A549 (cell line): ENCODE measurements at regions not wholly inside any gene's neighbourhood (a gene's known extent, or its start where the extent isn't known, plus 50 kb on each side); places are given as distances from the start of the nearest gene placed in this dataset.

Source experiments
- ATAC-seq, 2 experiments: fragments of 200-7000 bp in 1 of 2; fragments of >200 bp in 1 of 2; cut with Nextera tagmentation in 1 of 2; cut with Tn5 transposase in 1 of 2; 3 replicates each; pipeline versions ENCODE4 v1.8.0 to v1.9.1; 2018 to 2020; ENCODE audit warnings: mild to moderate bottlenecking in 1 of 2, moderate library complexity in 1 of 2
- CTCF ChIA-PET: fragments of 300-600 bp; sonication (Branson Sonifier 250); formaldehyde crosslinking; extraction: SDS; loops from one replicate; lab custom pipeline; 2021; ENCODE audit warnings: antibody characterized with exemption, inconsistent platforms; lab: Yijun Ruan, JAX
- POLR2A ChIA-PET: fragments of 350-600 bp; formaldehyde crosslinking; extraction: SDS; loops from one replicate; lab custom pipeline; 2021; ENCODE audit warnings: antibody characterized with exemption, inconsistent platforms; lab: Yijun Ruan, JAX
- DNase-seq, 2 experiments: peaks; one replicate each; pipeline versions ENCODE4 v3.0.0 to v3.0.0-alpha.2; 2011 to 2016; ENCODE audit warnings: low read depth in 1 of 2, low spot score in 1 of 2
- FAIRE-seq: peaks from 2 replicates; lab custom pipeline; 2011; peaks lifted over from hg19 to GRCh38; lab: Jason Lieb, UNC
- H3K27ac ChIP-seq, 2 experiments: fragments of >200 bp; sonication (Bioruptor Twin); formaldehyde crosslinking; 3 replicates each; pipeline ENCODE4 v1.5.1; 2016 to 2017
- H3K4me1 ChIP-seq: fragments of >200 bp; sonication (Bioruptor Twin); formaldehyde crosslinking; 3 replicates; pipeline ENCODE4 v1.6.1; 2016
- H3K4me2 ChIP-seq: fragments of >200 bp; sonication (Bioruptor Twin); formaldehyde crosslinking; 3 replicates; pipeline ENCODE4 v1.6.1; 2016
- H3K4me3 ChIP-seq: fragments of >200 bp; sonication (Bioruptor Twin); formaldehyde crosslinking; 3 replicates; pipeline ENCODE4 v1.5.1; 2016
- H3K9me3 ChIP-seq: fragments of >200 bp; sonication (Bioruptor Twin); formaldehyde crosslinking; 3 replicates; pipeline ENCODE4 v1.6.1; 2016
- ATOH8 ChIP-seq: fragments of 250-450 bp; sonication (Bioruptor Pico); IDR thresholded peaks from 2 replicates; pipeline ENCODE4 v1.5.0; 2020; ENCODE audit warnings: low read depth, mild to moderate bottlenecking, moderate library complexity
- CBX2 ChIP-seq: fragments of 200-600 bp; sonication (generic); IDR thresholded peaks from 2 replicates; pipeline ENCODE4 v1.6.1; 2016; ENCODE audit warnings: low read depth, mild to moderate bottlenecking, borderline replicate concordance
- CBX8 ChIP-seq: fragments of 200-600 bp; sonication (generic); IDR thresholded peaks from 2 replicates; pipeline ENCODE4 v1.6.1; 2016
- CEBPB ChIP-seq, 2 experiments: fragments of >200 bp in 1 of 2; sonication (Bioruptor Twin) in 1 of 2; formaldehyde crosslinking in 1 of 2; IDR thresholded peaks; 2 replicates each; pipeline ENCODE4 v1.6.1; 2012 to 2016
- CHD4 ChIP-seq: fragments of 200-600 bp; sonication (generic); IDR thresholded peaks from 2 replicates; pipeline ENCODE4 v1.6.1; 2016; ENCODE audit warnings: antibody characterized with exemption, mild to moderate bottlenecking, borderline replicate concordance
- CTCF ChIP-seq: fragments of >200 bp; sonication (Bioruptor Twin); formaldehyde crosslinking; IDR thresholded peaks from 3 replicates; pipeline ENCODE4 v1.5.1; 2016
- E2F6 ChIP-seq: IDR thresholded peaks from 2 replicates; pipeline ENCODE4 v1.6.1; 2012; ENCODE audit warnings: low read depth, borderline replicate concordance
- EHF ChIP-seq: fragments of 250-450 bp; sonication (Bioruptor Pico); IDR thresholded peaks from 2 replicates; pipeline ENCODE4 v1.5.0; 2020; ENCODE audit warnings: mild to moderate bottlenecking
- EHMT2 ChIP-seq: fragments of 200-600 bp; sonication (generic); IDR thresholded peaks from 2 replicates; pipeline ENCODE4 v1.6.1; 2016; ENCODE audit warnings: antibody characterized with exemption, low read depth, mild to moderate bottlenecking, moderate library complexity
- EP300 ChIP-seq, 2 experiments: fragments of >200 bp; sonication (Bioruptor Twin); formaldehyde crosslinking; IDR thresholded peaks; 2 replicates in 1 of 2; 3 replicates in 1 of 2; pipeline ENCODE4 v1.6.1; 2016 to 2017
- ESRRA ChIP-seq: fragments of 150-350 bp; IDR thresholded peaks from 2 replicates; pipeline ENCODE4 v1.6.1; 2014; ENCODE audit warnings: mild to moderate bottlenecking, low read length, borderline replicate concordance
- FOSB ChIP-seq: fragments of 250-450 bp; sonication (Bioruptor Pico); IDR thresholded peaks from 2 replicates; pipeline ENCODE4 v1.5.0; 2020; ENCODE audit warnings: mild to moderate bottlenecking, moderate library complexity
- FOSL2 ChIP-seq, 2 experiments: fragments of 450-650 bp in 1 of 2; fragments of >200 bp in 1 of 2; sonication (Bioruptor Twin) in 1 of 2; formaldehyde crosslinking; IDR thresholded peaks; 2 replicates each; pipeline versions ENCODE4 v1.5.0 to v1.6.1; 2016 to 2020; ENCODE audit warnings: mild to moderate bottlenecking in 1 of 2, moderate library complexity in 1 of 2
- GATA3 ChIP-seq: IDR thresholded peaks from 2 replicates; pipeline ENCODE4 v1.6.1; 2012; ENCODE audit warnings: borderline replicate concordance
- HDAC2 ChIP-seq: fragments of 200-600 bp; sonication (generic); IDR thresholded peaks from 2 replicates; pipeline ENCODE4 v1.6.1; 2016
- HEYL ChIP-seq: fragments of 250-450 bp; sonication (Bioruptor Pico); IDR thresholded peaks from 2 replicates; pipeline ENCODE4 v1.8.0; 2021; ENCODE audit warnings: mild to moderate bottlenecking, moderate library complexity
- HMGXB4 ChIP-seq: fragments of 250-450 bp; sonication (Bioruptor Pico); IDR thresholded peaks from 2 replicates; pipeline ENCODE4 v1.5.0; 2021; ENCODE audit warnings: mild to moderate bottlenecking, moderate library complexity, borderline replicate concordance
- HOXA7 ChIP-seq: fragments of 250-450 bp; sonication (Bioruptor Pico); IDR thresholded peaks from 2 replicates; pipeline ENCODE4 v1.5.0; 2020; ENCODE audit warnings: mild to moderate bottlenecking, moderate library complexity
- KDM1A ChIP-seq: fragments of 200-600 bp; sonication (generic); IDR thresholded peaks from 2 replicates; pipeline ENCODE4 v1.6.1; 2016; ENCODE audit warnings: low read depth, mild to moderate bottlenecking
- MYC ChIP-seq: IDR thresholded peaks from 2 replicates; pipeline ENCODE4 v1.6.1; 2012; ENCODE audit warnings: mild to moderate bottlenecking, inconsistent platforms, low read length, improper control_type of control experiment, borderline replicate concordance
- NR3C1 ChIP-seq: fragments of >200 bp; sonication (Bioruptor Twin); formaldehyde crosslinking; IDR thresholded peaks from 3 replicates; pipeline ENCODE4 v1.6.1; 2017
- PBX3 ChIP-seq: IDR thresholded peaks from 2 replicates; pipeline ENCODE4 v1.6.1; 2012
- SMC3 ChIP-seq: fragments of >200 bp; sonication (Bioruptor Twin); formaldehyde crosslinking; IDR thresholded peaks from 3 replicates; pipeline ENCODE4 v1.6.1; 2018; ENCODE audit warnings: inconsistent platforms
- TFCP2L1 ChIP-seq: fragments of 250-450 bp; sonication (Bioruptor Pico); IDR thresholded peaks from 2 replicates; pipeline ENCODE4 v1.5.0; 2021; ENCODE audit warnings: mild to moderate bottlenecking
- ZFP36 ChIP-seq: fragments of 450-650 bp; IDR thresholded peaks from 2 replicates; pipeline ENCODE4 v1.6.1; 2014; ENCODE audit warnings: borderline replicate concordance; ENCODE audit not compliant: partially characterized antibody
- ZNF302 ChIP-seq: fragments of 250-450 bp; sonication (Bioruptor Pico); IDR thresholded peaks from 2 replicates; pipeline ENCODE4 v1.9.0; 2021; ENCODE audit warnings: inconsistent platforms, mild to moderate bottlenecking, moderate library complexity
- WGBS: methylation state at CpG from one replicate; pipeline ENCODE4 v1.1.6; 2017; ENCODE audit errors: missing lambda C conversion rate; 5-methylcytosine and 5-hydroxymethylcytosine counted together

- ChIA-PET POLR2A (no interaction called here), CTCF (no interaction called here)
- TF ChIP-seq FOSB (CRISPR knock-in tag) = no peak
- TF ChIP-seq HMGXB4 = no peak
- TF ChIP-seq CHD4 = no peak
- TF ChIP-seq GATA3 = no peak
- no peak for TF ChIP-seq CBX2
- TF ChIP-seq ESRRA = no peak
- TF ChIP-seq ZNF302 (CRISPR knock-in tag) = no peak
- TF ChIP-seq ATOH8 (CRISPR knock-in tag) = no peak
- TF ChIP-seq EHF (CRISPR knock-in tag) = no peak
- no peak for TF ChIP-seq TFCP2L1 (CRISPR knock-in tag)
- TF ChIP-seq EHMT2 = no peak
- FAIRE-seq (no peak), DNase-seq (no peak), ATAC-seq (no peak)
- H3K4me1 ChIP-seq = no peaks in the 10 kb centered on the region
- 37% methylated on average over 3 of the region's 3 CpGs for WGBS
- H3K27ac ChIP-seq = no peak overlapping the region
- no peak overlapping the region for H3K4me2 ChIP-seq
- H3K9me3 ChIP-seq = no peaks in the 10 kb centered on the region; the same call in 1 of the 3 replicates
- no peak overlapping the region for H3K4me3 ChIP-seq
Measured at GRCh38 chr5:124022966-124023365, 511.0 kb downstream of the CSNK1G3 start.

- ChIA-PET CTCF (no interaction called here), POLR2A (no interaction called here)
- FAIRE-seq = no peak
- no peaks in the 10 kb centered on the region for H3K4me1 ChIP-seq
- 96% methylated on average over 1 of the region's 1 CpG for WGBS
- ATAC-seq = no peak
- no peak overlapping the region for H3K4me2 ChIP-seq
- H3K9me3 ChIP-seq = no peaks in the 10 kb centered on the region; the same call in 1 of the 3 replicates
- TF ChIP-seq PBX3 (no peak), E2F6 (no peak), SMC3 (no peak), FOSL2 (IDR thresholded peaks at IDR 0.05) (no peak), FOSL2 (CRISPR knock-in tag; IDR thresholded peaks at IDR 0.05) (no peak), MYC (no peak), EP300 (IDR thresholded peaks at IDR 0.05) (no peak), CEBPB (IDR thresholded peaks at IDR 0.05) (no peak), CTCF (no peak), CBX8 (no peak), ZFP36 (no peak), HDAC2 (no peak), HEYL (CRISPR knock-in tag) (no peak), ESRRA (no peak), KDM1A (no peak), HOXA7 (no peak), NR3C1 (no peak)
- DNase-seq = no peak
- H3K27ac ChIP-seq = no peak overlapping the region
- no peak overlapping the region for H3K4me3 ChIP-seq
Measured at GRCh38 chr5:124021776-124022175, 509.8 kb downstream of the CSNK1G3 start.
